GM18499 (cell line): ENCODE measurements at regions not wholly inside any gene's neighbourhood (a gene's known extent, or its start where the extent isn't known, plus 50 kb on each side); places are given as distances from the start of the nearest gene placed in this dataset.

ENCODE experiments used
- ATAC-seq: cut with Tn5 transposase; IDR thresholded peaks from one replicate; pipeline ENCODE4 v1.9.1; 2021; ENCODE audit warnings: moderate number of reproducible peaks; ENCODE audit not compliant: insufficient read depth, unreplicated experiment

GRCh38 chr18:60319129-60319528 lies 53.4 kb downstream of the MC4R start:
- no peak for ATAC-seq

DNA sequence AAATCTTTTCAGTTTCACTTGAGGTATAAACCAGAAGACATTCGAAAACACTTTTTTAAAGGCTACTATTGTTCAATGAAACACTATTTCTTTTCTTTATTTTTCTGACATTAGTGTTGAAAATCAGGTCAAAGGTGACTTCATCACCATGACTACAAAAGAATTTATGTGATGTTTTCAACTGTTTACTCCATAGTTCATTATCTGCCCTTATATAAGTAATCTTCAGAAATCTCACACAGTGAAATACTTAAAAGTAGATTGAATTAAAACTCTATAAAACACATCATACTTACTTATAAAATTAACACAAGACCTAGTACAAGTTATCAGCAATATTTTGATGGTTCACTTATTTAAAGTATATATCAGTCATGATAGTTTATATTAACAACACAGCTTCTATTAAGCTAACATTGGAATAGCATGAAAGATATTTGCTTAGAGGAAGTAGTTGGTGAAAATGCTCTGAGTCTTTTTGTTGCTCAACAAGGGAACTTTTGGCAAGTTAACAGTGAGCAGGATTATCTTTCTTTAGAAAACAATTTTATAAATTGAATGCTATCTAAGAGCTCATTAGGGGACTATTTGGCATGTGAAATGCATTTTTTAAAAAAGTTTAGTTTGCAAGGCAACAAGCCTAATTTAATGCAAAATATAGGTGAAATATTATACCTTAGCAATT lies 60.8 kb downstream of the MC4R start:
- ATAC-seq = no peak

GRCh38 chr18:60295674-60296073 lies 76.9 kb downstream of the MC4R start:
- no peak for ATAC-seq

DNA sequence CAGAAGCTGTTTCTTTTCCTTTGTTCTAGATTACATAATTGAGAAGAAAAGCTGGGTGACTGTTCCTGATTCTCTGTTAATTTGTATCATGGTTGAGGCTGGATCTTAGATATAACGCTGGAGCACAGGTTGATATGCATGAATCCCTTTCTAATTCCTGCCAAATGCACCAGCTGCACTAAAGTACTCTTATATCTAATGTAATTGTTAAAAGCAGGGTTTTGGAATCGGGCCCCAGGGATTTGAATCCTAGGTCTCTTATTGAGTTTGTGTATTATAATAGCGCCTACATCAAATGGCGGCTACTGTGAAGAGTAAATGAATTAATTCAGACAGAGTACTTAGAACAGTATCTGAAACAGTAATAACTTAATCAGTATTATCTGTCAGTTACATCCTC lies 80.4 kb downstream of the MC4R start:
- no peak for ATAC-seq

- no peak for ATAC-seq
Observed at GRCh38 chr18:60279391-60279790, 93.2 kb downstream of the MC4R start.

- no peak for ATAC-seq
Observed at GRCh38 chr18:60277855-60278480, 94.6 kb downstream of the MC4R start.

DNA sequence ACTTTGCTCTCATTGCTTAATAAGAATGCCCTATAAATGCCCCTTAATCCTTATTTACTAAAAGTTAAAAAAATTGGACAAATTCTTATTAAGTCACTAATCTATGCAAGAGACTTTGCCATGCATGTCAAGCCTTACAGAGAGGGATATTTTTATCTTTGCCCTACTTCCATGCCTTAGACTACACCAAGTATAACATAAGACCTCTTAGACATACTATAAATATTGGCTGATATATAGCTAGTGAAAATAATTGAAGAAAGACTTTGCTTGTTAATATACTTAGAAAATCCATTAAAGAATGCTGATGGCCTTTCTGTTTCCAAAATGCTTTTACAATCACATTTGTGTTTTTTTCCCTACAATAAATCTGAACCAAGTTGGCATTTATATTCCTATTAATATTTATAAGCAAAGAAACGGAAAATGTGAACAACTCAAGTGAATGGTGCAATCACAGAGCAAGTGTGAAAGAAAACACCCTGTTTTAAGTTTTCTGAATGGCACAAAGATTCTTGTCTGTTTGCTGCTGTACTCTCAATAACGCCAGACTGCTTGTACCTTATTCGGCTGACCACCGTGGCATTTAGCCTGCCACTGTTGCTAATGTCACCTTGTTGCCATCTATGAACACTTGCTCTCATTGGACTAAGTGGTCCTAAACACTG lies 105.0 kb downstream of the MC4R start:
- no peak for ATAC-seq

GRCh38 chr18:60266558-60266957 lies 106.0 kb downstream of the MC4R start:
- no peak for ATAC-seq

- ATAC-seq = no peak
Observed at GRCh38 chr18:60259052-60259681, 113.4 kb downstream of the MC4R start.

DNA sequence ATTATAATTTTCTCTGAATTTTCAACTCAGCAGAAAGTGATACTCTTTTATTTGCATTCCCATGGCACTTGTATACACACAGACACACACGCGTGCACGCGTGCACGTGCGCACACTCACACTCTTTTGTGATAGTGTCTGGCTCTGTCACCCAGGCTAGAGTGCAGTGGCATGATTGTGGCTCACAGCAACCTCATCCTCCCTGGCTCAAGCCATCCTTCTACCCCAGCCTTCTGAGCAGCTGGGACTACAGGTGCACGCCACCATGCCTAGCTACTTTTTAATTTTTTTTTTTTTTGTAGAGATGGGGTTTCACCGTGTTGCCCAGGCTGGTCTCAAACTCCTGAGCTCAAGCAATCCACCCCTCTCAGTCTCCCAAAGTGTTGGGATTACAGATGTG lies 123.2 kb downstream of the MC4R start:
- ATAC-seq = no peak

- no peak for ATAC-seq
Observed at GRCh38 chr18:60248336-60249330, 123.9 kb downstream of the MC4R start.

- peak; percentile 72 for ATAC-seq
Observed at GRCh38 chr18:60247103-60247502, 125.5 kb downstream of the MC4R start.

DNA sequence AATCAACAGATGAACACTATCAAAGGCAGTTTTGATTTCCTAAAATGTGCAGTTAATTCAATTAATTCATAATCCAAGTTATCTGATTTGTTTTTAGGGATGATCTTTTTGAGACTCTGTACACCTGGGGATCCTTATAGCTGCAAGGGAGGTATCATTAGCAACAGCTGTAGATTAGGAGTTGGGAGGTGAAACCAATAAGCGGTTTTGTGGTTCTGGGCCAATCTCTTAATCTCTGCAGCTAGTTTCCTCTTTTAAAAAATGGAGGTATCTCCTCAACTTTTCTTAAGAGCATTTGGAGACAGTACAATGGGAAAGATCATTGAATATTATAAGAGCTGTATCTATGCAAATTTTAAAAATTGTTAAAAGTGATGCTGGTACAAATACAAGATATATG lies 126.0 kb downstream of the MC4R start:
- ATAC-seq = peak; percentile 52

DNA sequence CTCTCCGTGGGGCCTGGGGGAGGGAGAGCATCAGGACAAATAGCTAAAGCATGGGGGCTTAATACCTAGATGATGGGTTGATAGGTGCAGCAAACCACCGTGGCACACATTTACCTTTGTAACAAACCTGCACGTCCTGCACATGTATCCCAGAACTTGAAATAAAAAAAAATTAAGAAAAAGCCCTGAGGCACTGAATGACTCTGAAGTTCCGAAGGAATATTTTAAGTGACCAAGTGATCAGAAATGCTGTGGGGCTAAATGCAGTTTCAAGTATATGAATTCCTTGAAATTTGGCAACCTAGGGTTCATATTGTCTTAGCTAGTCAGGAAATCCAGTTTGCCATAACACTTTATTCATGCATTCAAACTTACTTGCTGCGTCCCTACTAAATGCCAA lies 127.5 kb downstream of the MC4R start:
- no peak for ATAC-seq

DNA sequence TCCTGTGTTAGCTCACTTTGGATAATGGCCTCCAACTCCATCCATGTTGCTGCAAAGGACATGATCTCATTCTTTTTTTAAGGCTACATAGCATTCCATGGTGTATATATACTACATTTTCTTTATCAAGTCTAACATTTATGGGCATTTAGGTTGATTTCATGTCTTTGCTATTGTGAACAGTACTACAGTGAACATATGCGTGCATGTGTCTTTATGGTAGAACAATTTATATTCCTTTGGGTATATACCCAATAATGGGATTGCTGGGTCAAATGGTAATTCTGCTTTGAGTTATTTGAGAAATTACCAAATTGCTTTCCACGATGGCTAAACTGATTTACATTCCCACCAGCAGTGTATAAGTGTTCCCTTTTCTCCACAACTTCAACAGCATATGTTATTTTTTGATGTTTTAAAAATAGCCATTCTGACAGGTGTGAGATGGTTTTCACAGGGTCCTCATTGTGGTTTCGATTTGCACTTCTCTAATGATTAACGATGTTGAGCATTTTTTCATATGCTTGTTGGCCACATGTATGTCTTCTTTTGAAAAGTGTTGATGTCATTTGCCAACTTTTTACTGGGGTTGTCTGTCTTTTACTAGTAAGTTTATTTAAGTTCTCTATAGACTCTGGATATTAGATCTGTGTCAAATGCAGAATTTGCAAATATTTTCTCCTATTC lies 133.4 kb downstream of the MC4R start:
- ATAC-seq = peak; percentile 89

- no peak for ATAC-seq
Observed at GRCh38 chr18:60235164-60235563, 137.4 kb downstream of the MC4R start.

- no peak for ATAC-seq
Observed at GRCh38 chr18:60232541-60232940, 140.0 kb downstream of the MC4R start.

DNA sequence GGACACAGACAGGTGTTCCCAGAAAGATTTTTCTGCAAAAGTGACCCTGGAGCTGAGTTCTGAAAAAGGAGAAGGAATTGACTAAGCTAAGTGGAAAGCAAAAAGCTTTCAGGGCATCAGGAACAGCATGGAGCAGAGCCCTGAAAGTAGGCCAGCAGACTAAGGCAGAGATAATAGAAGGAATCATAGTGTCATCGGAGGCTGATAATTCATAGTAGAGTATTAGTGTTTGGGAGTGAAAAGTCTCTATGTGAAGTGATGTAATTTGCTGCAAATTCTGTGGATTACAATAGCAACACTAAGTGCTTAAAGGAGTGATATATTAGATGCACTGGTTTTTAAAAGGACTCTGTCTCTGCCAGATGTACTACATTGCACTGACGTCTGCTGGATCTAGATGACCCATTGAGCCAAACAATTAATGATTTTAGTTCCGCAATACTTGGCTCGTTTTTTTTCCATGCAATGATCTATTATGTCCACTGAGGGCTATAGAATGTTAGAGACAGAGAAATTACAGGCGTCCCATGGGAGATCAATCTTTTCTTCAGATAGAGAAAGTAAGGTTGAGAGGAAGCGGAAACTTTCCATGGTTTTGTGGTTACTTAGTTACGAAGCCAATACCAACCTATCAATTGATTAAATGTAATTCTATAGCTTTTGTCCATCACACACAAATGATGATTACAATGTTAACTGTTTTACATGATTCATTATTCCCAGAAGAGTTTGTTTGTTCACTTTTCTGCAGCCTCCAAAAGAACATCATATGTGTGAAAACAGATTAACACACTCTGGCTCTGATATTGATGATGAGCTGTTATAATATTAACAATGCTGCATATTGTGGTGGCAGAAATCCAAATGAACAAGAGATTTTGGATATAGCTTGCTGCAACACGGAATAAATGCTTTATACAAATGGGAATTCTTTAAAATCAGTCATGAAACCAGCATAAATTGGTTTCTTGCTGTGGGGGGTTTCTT lies 143.7 kb downstream of the MC4R start:
- ATAC-seq = no peak
